Gastrocnemius medialis (tissue), 4 donors: ENCODE measurements at regions not wholly inside any gene's neighbourhood (a gene's known extent, or its start where the extent isn't known, plus 50 kb on each side); places are given as distances from the start of the nearest gene placed in this dataset.
"Not testable (repeated sequence)": the region's sequence is repeated elsewhere in the genome, so short reads cannot be mapped to it uniquely, and the experiment has no call there.

Source experiments
- POLR2A ChIP-seq, 2 donors: fragments of 450-650 bp; IDR thresholded peaks; one replicate each; pipeline ENCODE4 v1.6.1; 2017; ENCODE audit warnings: antibody characterized with exemption in 2 of 2, mild to moderate bottlenecking in 2 of 2, moderate library complexity in 2 of 2
- TF ChIP-seq, protein P1 (sequence below), 5 experiments: fragments of 450-650 bp in 3 of 5; fragments of 200-600 bp in 2 of 5; sonication (generic) in 2 of 5; IDR thresholded peaks in 4 of 5; conservative IDR thresholded peaks in 1 of 5; 1 replicate in 4 of 5; 2 replicates in 1 of 5; pipeline ENCODE4 v1.5.1; 2016 to 2019; ENCODE audit warnings: antibody characterized with exemption in 5 of 5, mild to moderate bottlenecking in 3 of 5, moderate library complexity in 3 of 5

DNA sequence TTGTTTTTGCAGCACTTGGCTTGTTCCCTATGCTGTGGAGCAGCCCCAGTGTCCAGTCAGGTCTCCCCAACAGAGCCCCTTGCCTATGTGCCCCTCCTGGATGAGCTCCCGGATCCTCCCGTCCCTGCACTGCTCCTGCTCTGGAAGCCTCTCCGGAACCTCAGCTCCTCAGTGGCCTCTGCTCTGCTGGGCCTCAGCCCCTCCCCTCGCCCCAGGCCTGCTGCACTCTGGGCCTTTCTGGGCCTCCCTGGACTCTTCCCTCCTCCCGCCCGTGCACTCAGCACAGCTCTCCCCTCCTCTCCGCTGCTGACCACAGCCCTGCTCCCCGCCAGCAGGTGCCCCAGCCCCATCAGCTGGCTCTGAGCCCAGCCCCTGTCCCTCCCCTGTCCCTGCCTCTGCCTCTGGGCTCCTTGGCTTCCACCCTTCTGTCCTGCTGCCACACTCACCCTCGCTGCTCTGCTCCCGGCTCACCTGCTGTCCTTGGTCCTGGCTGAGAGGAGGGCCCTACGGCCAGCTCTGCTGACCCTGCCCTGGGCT lies 102.2 kb downstream of the TMEM121 start:
- not testable (repeated sequence) for TF ChIP-seq POLR2A (IDR thresholded peaks at IDR 0.05)
- TF ChIP-seq, protein P1, sequence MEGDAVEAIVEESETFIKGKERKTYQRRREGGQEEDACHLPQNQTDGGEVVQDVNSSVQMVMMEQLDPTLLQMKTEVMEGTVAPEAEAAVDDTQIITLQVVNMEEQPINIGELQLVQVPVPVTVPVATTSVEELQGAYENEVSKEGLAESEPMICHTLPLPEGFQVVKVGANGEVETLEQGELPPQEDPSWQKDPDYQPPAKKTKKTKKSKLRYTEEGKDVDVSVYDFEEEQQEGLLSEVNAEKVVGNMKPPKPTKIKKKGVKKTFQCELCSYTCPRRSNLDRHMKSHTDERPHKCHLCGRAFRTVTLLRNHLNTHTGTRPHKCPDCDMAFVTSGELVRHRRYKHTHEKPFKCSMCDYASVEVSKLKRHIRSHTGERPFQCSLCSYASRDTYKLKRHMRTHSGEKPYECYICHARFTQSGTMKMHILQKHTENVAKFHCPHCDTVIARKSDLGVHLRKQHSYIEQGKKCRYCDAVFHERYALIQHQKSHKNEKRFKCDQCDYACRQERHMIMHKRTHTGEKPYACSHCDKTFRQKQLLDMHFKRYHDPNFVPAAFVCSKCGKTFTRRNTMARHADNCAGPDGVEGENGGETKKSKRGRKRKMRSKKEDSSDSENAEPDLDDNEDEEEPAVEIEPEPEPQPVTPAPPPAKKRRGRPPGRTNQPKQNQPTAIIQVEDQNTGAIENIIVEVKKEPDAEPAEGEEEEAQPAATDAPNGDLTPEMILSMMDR (IDR thresholded peaks at IDR 0.05 in 4 of 5, conservative IDR thresholded peaks at IDR 0.05 in 1 of 5), result not testable (repeated sequence)
